HCT116 (cell line): ENCODE measurements at regions not wholly inside any gene's neighbourhood (a gene's known extent, or its start where the extent isn't known, plus 50 kb on each side); places are given as distances from the start of the nearest gene placed in this dataset.

Source experiments
- ATAC-seq: fragments of 200-7000 bp; cut with Tn5 transposase; 2 replicates; pipeline ENCODE4 v1.9.1; 2020; ENCODE audit warnings: mild to moderate bottlenecking, moderate library complexity
- BruUV-seq: library from RNA; stranded (reverse); fragments of 400-500 nt; replicated peaks from 2 replicates; lab custom pipeline; 2021; lab: Mats Ljungman, UMichigan
- CTCF ChIA-PET: fragments of 300-600 bp; sonication (Branson Sonifier 250); formaldehyde crosslinking; loops from one replicate; lab custom pipeline; 2021; ENCODE audit warnings: antibody characterized with exemption; lab: Charles Lee
- POLR2A ChIA-PET: fragments of 300-600, 350-600 bp; sonication (Branson Sonifier 250); formaldehyde crosslinking; loops from one replicate; lab custom pipeline; 2021; ENCODE audit warnings: antibody characterized with exemption; lab: Charles Lee
- RAD21 ChIA-PET, 2 experiments: fragments of 300-600 bp; sonication (Branson Sonifier 250); formaldehyde crosslinking; loops; one replicate each; lab custom pipeline; 2023; ENCODE audit warnings: low total read pairs in 2 of 2; ENCODE audit not compliant: uncharacterized antibody in 2 of 2, unreplicated experiment in 2 of 2, low non-redundant PET in 1 of 2; lab: Charles Lee
- DNase-seq: peaks from one replicate; pipeline ENCODE4 v3.0.0-alpha.2; 2010; ENCODE audit warnings: low read depth, low spot score
- H2AFZ ChIP-seq: fragments of 200-600 bp; shearing (Covaris generic), sonication (generic); 2 replicates; pipeline ENCODE4 v1.6.1; 2017; ENCODE audit warnings: low read depth, mixed run types, mixed read lengths, antibody characterized with exemption, low read length; ENCODE audit not compliant: poor library complexity, severe bottlenecking
- H3K27ac ChIP-seq: 2 replicates; pipeline ENCODE4 v1.5.1; 2012; ENCODE audit warnings: low read depth, low read length
- H3K27me3 ChIP-seq: fragments of 200-600 bp; sonication (generic); 2 replicates; pipeline ENCODE4 v1.6.1; 2016; ENCODE audit warnings: mixed run types, low read length, mixed read lengths; ENCODE audit not compliant: insufficient read depth
- H3K36me3 ChIP-seq, 2 experiments: fragments of 200-500 bp in 1 of 2; fragments of 200-600 bp in 1 of 2; sonication (Bioruptor generic) in 1 of 2; sonication (generic) in 1 of 2; 2 replicates each; pipeline versions ENCODE4 v1.5.1 to v1.6.1; 2014 to 2016; ENCODE audit warnings: low read length in 2 of 2, inconsistent platforms in 1 of 2, mixed read lengths in 1 of 2, mixed run types in 1 of 2; ENCODE audit not compliant: insufficient read depth in 2 of 2, control insufficient read depth in 1 of 2
- H3K4me1 ChIP-seq, 2 experiments: fragments of 200-600 bp in 1 of 2; sonication (generic) in 1 of 2; 2 replicates each; pipeline versions ENCODE4 v1.5.1 to v1.6.1; 2012 to 2017; ENCODE audit warnings: low read length in 2 of 2, inconsistent platforms in 1 of 2, mild to moderate bottlenecking in 1 of 2, mixed read lengths in 1 of 2, mixed run types in 1 of 2, moderate library complexity in 1 of 2; ENCODE audit not compliant: insufficient read depth in 2 of 2, control insufficient read depth in 1 of 2
- H3K4me2 ChIP-seq: fragments of 200-600 bp; sonication (generic); 2 replicates; pipeline ENCODE4 v1.6.1; 2017; ENCODE audit warnings: mixed run types, low read length, mixed read lengths
- H3K4me3 ChIP-seq, 2 experiments: fragments of 200-600 bp in 1 of 2; sonication (generic) in 1 of 2; replicated peaks in 1 of 2; 2 replicates each; pipeline ENCODE4 v1.5.1; 2011 to 2016; ENCODE audit warnings: low read length in 2 of 2, control low read depth in 1 of 2, low read depth in 1 of 2, mild to moderate bottlenecking in 1 of 2, mixed read lengths in 1 of 2, mixed run types in 1 of 2
- H3K79me2 ChIP-seq: fragments of 200-600 bp; sonication (generic); 2 replicates; pipeline ENCODE4 v1.6.1; 2017; ENCODE audit warnings: mild to moderate bottlenecking, mixed run types, low read length, moderate library complexity, mixed read lengths; ENCODE audit not compliant: insufficient read depth
- H3K9ac ChIP-seq: fragments of 200-600 bp; sonication (generic); 2 replicates; pipeline ENCODE4 v1.6.1; 2016; ENCODE audit warnings: low read length, mixed read lengths
- H3K9me2 ChIP-seq: fragments of 200-600 bp; sonication (generic), shearing (Covaris generic); 2 replicates; pipeline ENCODE4 v1.6.1; 2017; ENCODE audit warnings: mixed run types, mild to moderate bottlenecking, moderate library complexity; ENCODE audit not compliant: insufficient read depth
- H3K9me3 ChIP-seq, 2 experiments: fragments of 200-500 bp in 1 of 2; fragments of 200-600 bp in 1 of 2; sonication (Bioruptor generic) in 1 of 2; sonication (generic) in 1 of 2; 2 replicates each; pipeline ENCODE4 v1.6.1; 2014 to 2017; ENCODE audit warnings: low read length in 2 of 2, mixed read lengths in 2 of 2, inconsistent platforms in 1 of 2, low read depth in 1 of 2, mild to moderate bottlenecking in 1 of 2, mixed run types in 1 of 2, moderate library complexity in 1 of 2; ENCODE audit not compliant: control insufficient read depth in 1 of 2, insufficient read depth in 1 of 2
- H4K20me1 ChIP-seq: fragments of 200-600 bp; sonication (generic), shearing (Covaris generic); 2 replicates; pipeline ENCODE4 v1.6.1; 2017; ENCODE audit warnings: mixed run types, mild to moderate bottlenecking, moderate library complexity; ENCODE audit not compliant: insufficient read depth
- CBX3 ChIP-seq: IDR thresholded peaks from 2 replicates; pipeline ENCODE4 v1.6.1; 2012; ENCODE audit warnings: low read depth
- ELF1 ChIP-seq: IDR thresholded peaks from 2 replicates; pipeline ENCODE4 v1.6.1; 2012; ENCODE audit warnings: low read depth, borderline replicate concordance
- POLR2A ChIP-seq: IDR thresholded peaks from 2 replicates; pipeline ENCODE4 v1.7.0; 2011; ENCODE audit warnings: borderline replicate concordance; ENCODE audit not compliant: insufficient read depth, insufficient read length; ENCODE audit errors: extremely low read depth
- REST ChIP-seq: IDR thresholded peaks from 2 replicates; pipeline ENCODE4 v1.6.1; 2012; ENCODE audit warnings: low read depth
- intact Hi-C: fragments of 100-400 bp; cut with micrococcal nuclease; formaldehyde crosslinking; loops from 2 replicates; pipeline ENCODE4 v1.10.0; 2022

GRCh38 chr21:25487046-25487594 is 120.2 kb downstream of the MRPL39 start:
- Histone ChIP-seq H2AFZ (no peak overlapping the region), H4K20me1 (no peaks in the 10 kb centered on the region), H3K36me3 (no peaks in the 10 kb centered on the region), H3K9ac (no peak overlapping the region), H3K9me3 (no peaks in the 10 kb centered on the region), H3K27me3 (no peaks in the 10 kb centered on the region), H3K9me2 (no peaks in the 10 kb centered on the region), H3K27ac (no peak overlapping the region), H3K4me2 (no peak overlapping the region), H3K4me1 (no peaks in the 10 kb centered on the region), H3K4me3 (no peak overlapping the region), H3K79me2 (no peaks in the 10 kb centered on the region)
- TF ChIP-seq ELF1 (no peak), CBX3 (no peak), REST (no peak)
- POLR2A ChIA-PET: no interaction called here
- RAD21 ChIA-PET: no interaction called here
- BruUV-seq: no TSS peak
- intact Hi-C loops: no loop called here
- ATAC-seq (no peak), DNase-seq (no peak)
- CTCF ChIA-PET: no interaction called here

- DNase-seq (no peak), ATAC-seq (no peak)
- no peaks in the 10 kb centered on the region for H3K79me2 ChIP-seq
- H4K20me1 ChIP-seq: no peaks in the 10 kb centered on the region
- CTCF ChIA-PET: no interaction called here
- no peaks in the 10 kb centered on the region for H3K36me3 ChIP-seq
- no peak overlapping the region for H3K4me3 ChIP-seq
- H3K9me2 ChIP-seq: no peaks in the 10 kb centered on the region
- no peak for TF ChIP-seq POLR2A
- TF ChIP-seq, all 23 proteins: peak for 0
- Histone ChIP-seq H3K9ac (no peak overlapping the region), H3K27ac (no peak overlapping the region), H3K4me2 (no peak overlapping the region), H3K4me1 (no peaks in the 10 kb centered on the region), H3K9me3 (no peaks in the 10 kb centered on the region), H3K27me3 (no peaks in the 10 kb centered on the region), H2AFZ (no peak overlapping the region)
- intact Hi-C loops: no loop called here
- POLR2A ChIA-PET: no interaction called here
- RAD21 ChIA-PET: no interaction called here
- BruUV-seq: no TSS peak
Observed at GRCh38 chr21:25485914-25486313, 121.4 kb downstream of the MRPL39 start.
